ENCODE measurements at regions not wholly inside any gene's neighbourhood (a gene's known extent, or its start where the extent isn't known, plus 50 kb on each side); places are given as distances from the start of the nearest gene placed in this dataset.

DNA sequence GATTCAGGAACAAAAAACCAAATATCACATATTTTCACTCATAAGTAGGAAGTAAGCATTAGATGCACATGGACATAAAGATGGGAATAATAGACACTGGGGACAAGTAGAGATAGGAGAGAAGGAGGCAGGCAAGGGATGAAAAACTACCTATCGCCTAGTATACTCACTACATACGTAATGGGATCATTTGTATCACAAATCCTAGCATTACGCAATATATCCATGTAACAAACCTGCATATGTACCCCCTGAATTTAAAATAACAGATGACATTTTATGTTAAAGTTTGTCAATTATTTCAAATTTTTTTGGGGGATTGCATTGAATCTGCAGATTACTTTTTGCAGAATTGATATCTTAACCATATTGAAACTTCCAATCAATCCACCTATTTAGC, 660.5 kb upstream of the MAN1A1 start:
- H3K4me3 ChIP-seq (ENCODE audit: low read length) = no peak overlapping the region
- H4K20me1 ChIP-seq (ENCODE audit: insufficient read depth) = no peaks in the 10 kb centered on the region
- TF ChIP-seq TAF1 (IDR thresholded peaks at IDR 0.05; ENCODE audit: low read depth) = no peak
- no peak for TF ChIP-seq POLR2AphosphoS5 (IDR thresholded peaks at IDR 0.05)
- no peak for TF ChIP-seq EP300 (conservative IDR thresholded peaks at IDR 0.05; ENCODE audit: poor library complexity, severe bottlenecking)
- TF ChIP-seq, protein P1, sequence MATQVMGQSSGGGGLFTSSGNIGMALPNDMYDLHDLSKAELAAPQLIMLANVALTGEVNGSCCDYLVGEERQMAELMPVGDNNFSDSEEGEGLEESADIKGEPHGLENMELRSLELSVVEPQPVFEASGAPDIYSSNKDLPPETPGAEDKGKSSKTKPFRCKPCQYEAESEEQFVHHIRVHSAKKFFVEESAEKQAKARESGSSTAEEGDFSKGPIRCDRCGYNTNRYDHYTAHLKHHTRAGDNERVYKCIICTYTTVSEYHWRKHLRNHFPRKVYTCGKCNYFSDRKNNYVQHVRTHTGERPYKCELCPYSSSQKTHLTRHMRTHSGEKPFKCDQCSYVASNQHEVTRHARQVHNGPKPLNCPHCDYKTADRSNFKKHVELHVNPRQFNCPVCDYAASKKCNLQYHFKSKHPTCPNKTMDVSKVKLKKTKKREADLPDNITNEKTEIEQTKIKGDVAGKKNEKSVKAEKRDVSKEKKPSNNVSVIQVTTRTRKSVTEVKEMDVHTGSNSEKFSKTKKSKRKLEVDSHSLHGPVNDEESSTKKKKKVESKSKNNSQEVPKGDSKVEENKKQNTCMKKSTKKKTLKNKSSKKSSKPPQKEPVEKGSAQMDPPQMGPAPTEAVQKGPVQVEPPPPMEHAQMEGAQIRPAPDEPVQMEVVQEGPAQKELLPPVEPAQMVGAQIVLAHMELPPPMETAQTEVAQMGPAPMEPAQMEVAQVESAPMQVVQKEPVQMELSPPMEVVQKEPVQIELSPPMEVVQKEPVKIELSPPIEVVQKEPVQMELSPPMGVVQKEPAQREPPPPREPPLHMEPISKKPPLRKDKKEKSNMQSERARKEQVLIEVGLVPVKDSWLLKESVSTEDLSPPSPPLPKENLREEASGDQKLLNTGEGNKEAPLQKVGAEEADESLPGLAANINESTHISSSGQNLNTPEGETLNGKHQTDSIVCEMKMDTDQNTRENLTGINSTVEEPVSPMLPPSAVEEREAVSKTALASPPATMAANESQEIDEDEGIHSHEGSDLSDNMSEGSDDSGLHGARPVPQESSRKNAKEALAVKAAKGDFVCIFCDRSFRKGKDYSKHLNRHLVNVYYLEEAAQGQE (IDR thresholded peaks at IDR 0.05; ENCODE audit: borderline replicate concordance) = no peak
- TF ChIP-seq SMC3 (conservative IDR thresholded peaks at IDR 0.05; ENCODE audit: poor library complexity) = no peak
- TF ChIP-seq RAD21 (conservative IDR thresholded peaks at IDR 0.05) = no peak
- no peak for TF ChIP-seq EZH2 (IDR thresholded peaks at IDR 0.05; ENCODE audit: borderline replicate concordance, insufficient read depth, low read length, poor library complexity, severe bottlenecking)
- TF ChIP-seq, protein P2, sequence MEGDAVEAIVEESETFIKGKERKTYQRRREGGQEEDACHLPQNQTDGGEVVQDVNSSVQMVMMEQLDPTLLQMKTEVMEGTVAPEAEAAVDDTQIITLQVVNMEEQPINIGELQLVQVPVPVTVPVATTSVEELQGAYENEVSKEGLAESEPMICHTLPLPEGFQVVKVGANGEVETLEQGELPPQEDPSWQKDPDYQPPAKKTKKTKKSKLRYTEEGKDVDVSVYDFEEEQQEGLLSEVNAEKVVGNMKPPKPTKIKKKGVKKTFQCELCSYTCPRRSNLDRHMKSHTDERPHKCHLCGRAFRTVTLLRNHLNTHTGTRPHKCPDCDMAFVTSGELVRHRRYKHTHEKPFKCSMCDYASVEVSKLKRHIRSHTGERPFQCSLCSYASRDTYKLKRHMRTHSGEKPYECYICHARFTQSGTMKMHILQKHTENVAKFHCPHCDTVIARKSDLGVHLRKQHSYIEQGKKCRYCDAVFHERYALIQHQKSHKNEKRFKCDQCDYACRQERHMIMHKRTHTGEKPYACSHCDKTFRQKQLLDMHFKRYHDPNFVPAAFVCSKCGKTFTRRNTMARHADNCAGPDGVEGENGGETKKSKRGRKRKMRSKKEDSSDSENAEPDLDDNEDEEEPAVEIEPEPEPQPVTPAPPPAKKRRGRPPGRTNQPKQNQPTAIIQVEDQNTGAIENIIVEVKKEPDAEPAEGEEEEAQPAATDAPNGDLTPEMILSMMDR (IDR thresholded peaks at IDR 0.05; ENCODE audit: poor library complexity, severe bottlenecking) = no peak
- no peak for TF ChIP-seq MXI1 (conservative IDR thresholded peaks at IDR 0.05; ENCODE audit: poor library complexity, severe bottlenecking)
- H3K27me3 ChIP-seq (ENCODE audit: insufficient read depth, low read depth, low read length) = no peaks in the 10 kb centered on the region
- H3F3A ChIP-seq (ENCODE audit: insufficient read depth, low read length, poor library complexity, severe bottlenecking) = no peaks in the 10 kb centered on the region
- H3K36me3 ChIP-seq (ENCODE audit: insufficient read depth, low read length) = no peaks in the 10 kb centered on the region
- no peak overlapping the region for H3K9ac ChIP-seq (ENCODE audit: low read length)
- no peak overlapping the region for H2AFZ ChIP-seq (ENCODE audit: low read depth, low read length)
- H3K79me2 ChIP-seq (replicated peaks; ENCODE audit: insufficient read depth, low read length) = no peaks in the 10 kb centered on the region
- H3K4me2 ChIP-seq (ENCODE audit: low read length) = no peak overlapping the region
- H3K9me3 ChIP-seq (ENCODE audit: low read length) = no peaks in the 10 kb centered on the region
- no peaks in the 10 kb centered on the region for H3K9me2 ChIP-seq (ENCODE audit: insufficient read depth, low read length)
- H3K27ac ChIP-seq (ENCODE audit: low read length) = no peak overlapping the region

- H3K4me3 ChIP-seq (ENCODE audit: low read length) = no peak overlapping the region
- no peak for TF ChIP-seq EP300 (conservative IDR thresholded peaks at IDR 0.05; ENCODE audit: poor library complexity, severe bottlenecking)
- TF ChIP-seq, protein P2 (IDR thresholded peaks at IDR 0.05; ENCODE audit: poor library complexity, severe bottlenecking) = no peak
- TF ChIP-seq RAD21 (conservative IDR thresholded peaks at IDR 0.05) = no peak
- TF ChIP-seq POLR2AphosphoS5 (IDR thresholded peaks at IDR 0.05) = no peak
- TF ChIP-seq, protein P1 (IDR thresholded peaks at IDR 0.05; ENCODE audit: borderline replicate concordance) = no peak
- no peak for TF ChIP-seq MXI1 (conservative IDR thresholded peaks at IDR 0.05; ENCODE audit: poor library complexity, severe bottlenecking)
- no peak for TF ChIP-seq SMC3 (conservative IDR thresholded peaks at IDR 0.05; ENCODE audit: poor library complexity)
- TF ChIP-seq EZH2 (IDR thresholded peaks at IDR 0.05; ENCODE audit: borderline replicate concordance, insufficient read depth, low read length, poor library complexity, severe bottlenecking) = no peak
- TF ChIP-seq TAF1 (IDR thresholded peaks at IDR 0.05; ENCODE audit: low read depth) = no peak
- no peaks in the 10 kb centered on the region for H3K9me2 ChIP-seq (ENCODE audit: insufficient read depth, low read length)
- H3K27me3 ChIP-seq (ENCODE audit: insufficient read depth, low read depth, low read length) = no peaks in the 10 kb centered on the region
- no peaks in the 10 kb centered on the region for H3K79me2 ChIP-seq (replicated peaks; ENCODE audit: insufficient read depth, low read length)
- no peak overlapping the region for H3K27ac ChIP-seq (ENCODE audit: low read length)
- no peak overlapping the region for H2AFZ ChIP-seq (ENCODE audit: low read depth, low read length)
- no peaks in the 10 kb centered on the region for H4K20me1 ChIP-seq (ENCODE audit: insufficient read depth)
- H3F3A ChIP-seq (ENCODE audit: insufficient read depth, low read length, poor library complexity, severe bottlenecking) = no peaks in the 10 kb centered on the region
- H3K9ac ChIP-seq (ENCODE audit: low read length) = no peak overlapping the region
- no peaks in the 10 kb centered on the region for H3K9me3 ChIP-seq (ENCODE audit: low read length)
- no peak overlapping the region for H3K4me2 ChIP-seq (ENCODE audit: low read length)
- H3K36me3 ChIP-seq (ENCODE audit: insufficient read depth, low read length) = no peaks in the 10 kb centered on the region
Observed at GRCh38 chr6:120005292-120005976, 655.9 kb upstream of the MAN1A1 start.

All from neural cell (in vitro differentiated cells).